Mucosa of stomach (tissue), 1 donor: ENCODE measurements at regions not wholly inside any gene's neighbourhood (a gene's known extent, or its start where the extent isn't known, plus 50 kb on each side); places are given as distances from the start of the nearest gene placed in this dataset.

Source experiments
- H3K27me3 ChIP-seq: one replicate; pipeline ENCODE4 v1.7.0; 2013; ENCODE audit warnings: mild to moderate bottlenecking, low read length; ENCODE audit not compliant: control insufficient read depth, insufficient read depth
- H3K36me3 ChIP-seq: one replicate; pipeline ENCODE4 v1.7.0; 2013; ENCODE audit warnings: low read length; ENCODE audit not compliant: control insufficient read depth, insufficient read depth
- H3K4me1 ChIP-seq: one replicate; pipeline ENCODE4 v1.7.0; 2013; ENCODE audit warnings: mild to moderate bottlenecking, low read length; ENCODE audit not compliant: control insufficient read depth, insufficient read depth
- H3K4me3 ChIP-seq: one replicate; pipeline ENCODE4 v1.7.0; 2013; ENCODE audit warnings: low read length
- H3K9ac ChIP-seq: one replicate; pipeline ENCODE4 v1.7.0; 2013; ENCODE audit warnings: mild to moderate bottlenecking, low read length, moderate library complexity
- H3K9me3 ChIP-seq: one replicate; pipeline ENCODE4 v1.7.0; 2013; ENCODE audit warnings: mild to moderate bottlenecking, low read length, moderate library complexity; ENCODE audit not compliant: control insufficient read depth
- donor health status: Pancreatic carcinoma.

DNA sequence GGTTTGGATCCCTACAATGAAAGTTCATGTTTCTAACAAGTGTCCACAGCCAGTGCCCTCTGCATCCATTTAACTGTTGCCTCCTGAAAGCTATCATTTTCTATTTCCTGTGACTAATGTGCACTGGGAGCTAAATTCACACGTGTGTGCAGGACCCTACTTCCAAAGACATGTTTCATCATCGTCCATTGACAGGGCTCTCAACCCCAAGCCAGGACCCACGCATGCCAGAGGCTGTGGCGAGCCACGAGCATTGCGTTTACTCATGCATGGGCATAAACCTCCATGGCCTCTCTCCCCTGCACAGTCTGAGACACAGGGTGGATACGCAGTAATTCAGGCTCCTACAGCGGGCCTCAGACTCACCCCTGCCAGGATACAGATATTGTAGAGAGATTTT, 153.2 kb downstream of the MAFB start:
- H3K9me3 ChIP-seq: peaks cover 4% of the 10 kb centered on the region
- H3K4me1 ChIP-seq: peaks cover 7% of the 10 kb centered on the region
- no peaks in the 10 kb centered on the region for H3K36me3 ChIP-seq
- H3K4me3 ChIP-seq: no peak overlapping the region
- no peaks in the 10 kb centered on the region for H3K27me3 ChIP-seq
- H3K9ac ChIP-seq: no peak overlapping the region

- Histone ChIP-seq H3K4me3 (no peak overlapping the region), H3K36me3 (no peaks in the 10 kb centered on the region), H3K9ac (no peak overlapping the region), H3K4me1 (no peaks in the 10 kb centered on the region), H3K9me3 (peaks cover 4% of the 10 kb centered on the region), H3K27me3 (no peaks in the 10 kb centered on the region)
These were observed 156.9 kb downstream of the MAFB start for GRCh38 chr20:40532103-40532502.

GRCh38 chr20:40525351-40525750, 163.7 kb downstream of the MAFB start:
- Histone ChIP-seq H3K9ac (no peak overlapping the region), H3K9me3 (no peaks in the 10 kb centered on the region), H3K4me3 (no peak overlapping the region)

GRCh38 chr20:40524071-40524470, 165.0 kb downstream of the MAFB start:
- Histone ChIP-seq H3K4me1 (no peaks in the 10 kb centered on the region), H3K9me3 (no peaks in the 10 kb centered on the region), H3K9ac (no peak overlapping the region), H3K27me3 (no peaks in the 10 kb centered on the region), H3K4me3 (no peak overlapping the region), H3K36me3 (no peaks in the 10 kb centered on the region)

More at GRCh38 chr20:40525351-40525750, 163.7 kb downstream of the MAFB start:
- no peaks in the 10 kb centered on the region for H3K27me3 ChIP-seq
- H3K36me3 ChIP-seq: no peaks in the 10 kb centered on the region
- H3K4me1 ChIP-seq: no peaks in the 10 kb centered on the region

DNA sequence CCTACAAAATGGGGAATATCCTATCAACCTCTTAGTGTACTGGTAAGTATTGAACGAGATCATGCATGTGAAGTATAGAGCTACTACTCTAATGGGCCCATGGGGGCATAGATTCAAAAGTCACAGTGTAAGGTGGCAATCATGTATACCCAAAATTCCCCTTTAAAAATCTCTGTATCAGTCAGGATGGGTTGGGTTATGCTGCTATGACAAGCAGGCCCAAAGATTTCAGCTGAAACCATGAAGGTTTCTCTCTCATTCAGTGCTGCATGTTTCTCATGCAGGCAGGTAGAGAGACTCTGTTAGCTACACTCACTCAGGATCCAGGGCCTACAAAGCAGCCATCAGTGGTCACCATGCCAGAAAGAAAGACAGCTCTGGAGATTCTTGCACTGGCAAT, 166.6 kb downstream of the MAFB start:
- H3K27me3 ChIP-seq: no peaks in the 10 kb centered on the region

DNA sequence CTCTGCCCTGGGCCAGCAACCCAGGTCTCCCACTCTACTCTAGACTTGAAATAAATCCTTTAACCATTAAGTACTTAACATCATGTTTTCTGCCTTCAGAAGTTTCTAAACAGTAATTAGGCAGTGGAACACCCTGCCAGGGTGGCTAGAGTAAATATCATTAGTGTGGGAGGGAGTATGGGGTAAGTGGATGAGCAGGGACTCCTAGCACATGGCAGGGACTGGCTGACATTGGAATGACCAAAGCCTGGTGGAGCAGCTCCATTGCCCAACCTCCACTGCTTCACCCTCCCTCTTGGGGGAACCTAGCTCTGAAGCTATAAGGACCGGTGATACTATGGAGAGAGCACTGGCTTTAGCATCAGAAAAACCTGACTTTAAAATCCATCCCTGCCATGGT, 167.1 kb downstream of the MAFB start:
- no peak overlapping the region for H3K9ac ChIP-seq
- H3K4me1 ChIP-seq: no peaks in the 10 kb centered on the region
- H3K27me3 ChIP-seq: no peaks in the 10 kb centered on the region
- no peak overlapping the region for H3K4me3 ChIP-seq
- no peaks in the 10 kb centered on the region for H3K36me3 ChIP-seq
- H3K9me3 ChIP-seq: no peaks in the 10 kb centered on the region

More for the DNA sequence above, 166.6 kb downstream of the MAFB start:
- no peak overlapping the region for H3K4me3 ChIP-seq
- no peaks in the 10 kb centered on the region for H3K36me3 ChIP-seq
- no peaks in the 10 kb centered on the region for H3K4me1 ChIP-seq
- H3K9ac ChIP-seq: no peak overlapping the region
- no peaks in the 10 kb centered on the region for H3K9me3 ChIP-seq

DNA sequence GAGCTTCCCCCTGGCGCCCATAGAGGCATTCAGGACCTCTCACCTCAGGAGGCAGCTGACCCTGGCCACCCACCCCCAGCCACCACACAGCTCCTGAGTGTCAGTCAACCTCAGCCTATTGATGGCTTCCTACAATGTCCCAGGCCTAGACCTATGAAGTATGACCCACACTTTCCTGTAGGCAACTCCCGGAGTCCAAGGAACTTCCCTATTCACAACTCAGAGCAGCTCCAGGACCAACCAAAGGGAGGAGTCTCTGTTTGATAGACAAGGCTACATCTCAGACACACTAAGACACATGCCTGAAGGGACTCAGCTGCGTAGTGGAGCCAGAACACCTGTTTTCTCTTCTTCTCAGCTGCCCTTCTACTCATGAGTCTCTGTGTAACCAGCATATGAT, 169.1 kb downstream of the MAFB start:
- no peak overlapping the region for H3K4me3 ChIP-seq
- H3K27me3 ChIP-seq: no peaks in the 10 kb centered on the region
- H3K9me3 ChIP-seq: no peaks in the 10 kb centered on the region
- H3K36me3 ChIP-seq: no peaks in the 10 kb centered on the region
- H3K9ac ChIP-seq: no peak overlapping the region
- no peaks in the 10 kb centered on the region for H3K4me1 ChIP-seq

GRCh38 chr20:40512994-40513393, 176.0 kb downstream of the MAFB start:
- H3K9ac ChIP-seq: no peak overlapping the region
- no peaks in the 10 kb centered on the region for H3K36me3 ChIP-seq
- H3K4me1 ChIP-seq: peaks cover 5% of the 10 kb centered on the region
- H3K27me3 ChIP-seq: no peaks in the 10 kb centered on the region
- no peak overlapping the region for H3K4me3 ChIP-seq
- H3K9me3 ChIP-seq: no peaks in the 10 kb centered on the region

DNA sequence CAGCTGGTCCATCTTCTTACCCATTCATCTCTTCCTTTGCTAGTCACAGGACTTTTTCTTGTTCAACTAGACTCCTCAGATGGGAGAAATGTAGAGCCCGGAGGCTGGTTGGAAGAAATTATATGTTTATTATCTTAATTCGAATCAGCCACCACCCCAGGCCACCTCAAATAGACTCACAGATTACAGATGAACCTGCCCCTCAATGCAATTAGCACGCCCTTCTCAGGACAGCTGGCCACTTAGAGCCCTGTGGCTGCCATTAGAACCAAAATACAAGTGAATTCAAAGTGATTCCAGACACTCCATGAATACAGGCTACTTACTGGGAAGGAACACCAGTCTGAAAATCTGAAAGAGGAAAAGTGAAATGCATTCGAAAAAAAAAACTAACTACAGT, 176.4 kb downstream of the MAFB start:
- H3K27me3 ChIP-seq: no peaks in the 10 kb centered on the region
- H3K9ac ChIP-seq: no peak overlapping the region
- H3K36me3 ChIP-seq: no peaks in the 10 kb centered on the region
- H3K4me1 ChIP-seq: peaks cover 5% of the 10 kb centered on the region
- no peak overlapping the region for H3K4me3 ChIP-seq
- H3K9me3 ChIP-seq: no peaks in the 10 kb centered on the region

GRCh38 chr20:40511478-40511877, 177.6 kb downstream of the MAFB start:
- Histone ChIP-seq H3K36me3 (no peaks in the 10 kb centered on the region), H3K4me1 (peaks cover 5% of the 10 kb centered on the region), H3K9me3 (no peaks in the 10 kb centered on the region), H3K9ac (no peak overlapping the region), H3K4me3 (no peak overlapping the region), H3K27me3 (no peaks in the 10 kb centered on the region)

DNA sequence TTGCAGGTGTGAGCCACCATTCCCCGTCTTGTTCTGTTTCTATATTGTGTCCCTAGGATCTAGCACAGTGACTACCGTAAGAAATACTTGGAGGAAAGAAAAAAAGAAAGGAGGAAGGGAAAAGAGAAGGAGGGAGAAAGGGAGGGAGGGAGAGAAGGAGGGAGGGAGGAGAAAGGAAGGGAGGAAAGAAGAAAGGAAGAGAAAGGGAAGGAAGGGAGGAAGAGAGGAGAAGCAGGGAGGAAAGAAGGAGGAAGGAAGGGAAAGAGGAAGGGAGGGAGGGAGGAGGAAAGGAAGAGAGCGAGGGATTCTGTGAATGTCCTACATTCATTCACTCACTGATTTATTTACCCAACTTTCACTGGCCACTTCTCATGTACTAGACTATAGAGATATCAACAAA, 178.4 kb downstream of the MAFB start:
- H3K9me3 ChIP-seq: no peaks in the 10 kb centered on the region
- H3K27me3 ChIP-seq: no peaks in the 10 kb centered on the region
- H3K4me3 ChIP-seq: no peak overlapping the region
- no peak overlapping the region for H3K9ac ChIP-seq
- peaks cover 5% of the 10 kb centered on the region for H3K4me1 ChIP-seq
- H3K36me3 ChIP-seq: no peaks in the 10 kb centered on the region

GRCh38 chr20:40508821-40509220, 180.2 kb downstream of the MAFB start:
- Histone ChIP-seq H3K4me3 (no peak overlapping the region), H3K27me3 (no peaks in the 10 kb centered on the region), H3K4me1 (peaks cover 5% of the 10 kb centered on the region), H3K9me3 (no peaks in the 10 kb centered on the region), H3K9ac (no peak overlapping the region), H3K36me3 (no peaks in the 10 kb centered on the region)

GRCh38 chr20:40506537-40506939, 182.5 kb downstream of the MAFB start:
- no peaks in the 10 kb centered on the region for H3K36me3 ChIP-seq
- no peaks in the 10 kb centered on the region for H3K4me1 ChIP-seq
- no peaks in the 10 kb centered on the region for H3K27me3 ChIP-seq
- H3K4me3 ChIP-seq: no peak overlapping the region
- H3K9me3 ChIP-seq: no peaks in the 10 kb centered on the region
- no peak overlapping the region for H3K9ac ChIP-seq
